HepG2 (cell line): ENCODE measurements at regions not wholly inside any gene's neighbourhood (a gene's known extent, or its start where the extent isn't known, plus 50 kb on each side); places are given as distances from the start of the nearest gene placed in this dataset.

Source experiments
- ATAC-seq: fragments of 200-7000 bp; cut with Tn5 transposase; 3 replicates; pipeline ENCODE4 v1.9.1; 2020; ENCODE audit warnings: mild to moderate bottlenecking, moderate library complexity
- BruUV-seq: library from RNA; stranded (reverse); fragments of 400-500 nt; replicated peaks from 2 replicates; lab custom pipeline; 2021; lab: Mats Ljungman, UMichigan
- CTCF ChIA-PET: fragments of 300-600 bp; formaldehyde crosslinking; extraction: SDS; loops from one replicate; lab custom pipeline; 2021; ENCODE audit warnings: low total read pairs, inconsistent platforms, low intra/inter-chr PET ratio; lab: Yijun Ruan, JAX
- POLR2A ChIA-PET: fragments of 350-600 bp; sonication (Branson Sonifier 250); formaldehyde crosslinking; loops from one replicate; lab custom pipeline; 2020; ENCODE audit warnings: antibody characterized with exemption, inconsistent platforms; lab: Yijun Ruan, JAX
- DNase-seq: peaks from one replicate; pipeline ENCODE4 v3.0.0-alpha.2; 2015; ENCODE audit warnings: low spot score
- FAIRE-seq: peaks from 3 replicates; lab custom pipeline; 2011; peaks lifted over from hg19 to GRCh38; lab: Jason Lieb, UNC
- H2AFZ ChIP-seq: one replicate; pipeline ENCODE4 v1.6.1; 2011; ENCODE audit warnings: low read length, inconsistent platforms
- H3K27ac ChIP-seq: fragments of 300-600 bp; 3 replicates; pipeline ENCODE4 v1.8.0; 2011; ENCODE audit warnings: mixed run types, mild to moderate bottlenecking, mixed read lengths, low read length, inconsistent platforms; ENCODE audit not compliant: insufficient read depth; ENCODE audit errors: extremely low read length
- H3K27me3 ChIP-seq, 2 experiments: fragments of 200-600 bp in 1 of 2; 2 replicates in 1 of 2; 3 replicates in 1 of 2; pipeline versions ENCODE4 v1.6.0 to v1.8.0; 2011; ENCODE audit warnings: low read length in 2 of 2, mild to moderate bottlenecking in 2 of 2, moderate library complexity in 2 of 2, inconsistent platforms in 1 of 2; ENCODE audit not compliant: insufficient read depth in 2 of 2, control insufficient read depth in 1 of 2
- H3K36me3 ChIP-seq, 2 experiments: fragments of 200-600 bp in 1 of 2; replicated peaks in 1 of 2; 2 replicates in 1 of 2; 3 replicates in 1 of 2; pipeline versions ENCODE4 v1.5.1 to v1.8.0; 2011; ENCODE audit warnings: low read length in 2 of 2, inconsistent platforms in 1 of 2; ENCODE audit not compliant: insufficient read depth in 2 of 2, control insufficient read depth in 1 of 2
- H3K4me1 ChIP-seq: 2 replicates; pipeline ENCODE4 v1.5.1; 2012; ENCODE audit warnings: low read length, inconsistent platforms; ENCODE audit not compliant: insufficient read depth
- H3K4me2 ChIP-seq: 2 replicates; pipeline ENCODE4 v1.6.0; 2011; ENCODE audit warnings: low read depth, low read length, inconsistent platforms
- H3K4me3 ChIP-seq, 3 experiments: fragments of 200-600 bp in 1 of 3; sonication (generic), shearing (Covaris generic) in 1 of 3; replicated peaks in 1 of 3; 2 replicates each; pipeline ENCODE4 v1.5.1; 2011 to 2016; ENCODE audit warnings: low read length in 3 of 3, inconsistent platforms in 2 of 3, low read depth in 2 of 3, mild to moderate bottlenecking in 2 of 3, control low read depth in 1 of 3, mixed read lengths in 1 of 3; ENCODE audit not compliant: insufficient read depth in 1 of 3
- H3K79me2 ChIP-seq: one replicate; pipeline ENCODE4 v1.6.1; 2011; ENCODE audit warnings: low read length, inconsistent platforms; ENCODE audit not compliant: insufficient read depth
- H3K9ac ChIP-seq: 2 replicates; pipeline ENCODE4 v1.6.0; 2011; ENCODE audit warnings: mild to moderate bottlenecking, low read depth, low read length, inconsistent platforms; ENCODE audit not compliant: insufficient read depth
- H3K9me3 ChIP-seq: 2 replicates; pipeline ENCODE4 v1.5.1; 2012; ENCODE audit warnings: mild to moderate bottlenecking, low read length
- H4K20me1 ChIP-seq: 2 replicates; pipeline ENCODE4 v1.6.0; 2011; ENCODE audit warnings: inconsistent platforms, mild to moderate bottlenecking, low read length, moderate library complexity; ENCODE audit not compliant: insufficient read depth
- DNMT1 ChIP-seq: sonication (generic); formaldehyde crosslinking; IDR thresholded peaks from 2 replicates; pipeline ENCODE4 v1.5.1; 2020; ENCODE audit warnings: mild to moderate bottlenecking, missing genetic modification reagents
- KLF16 ChIP-seq, 2 experiments: sonication (generic) in 1 of 2; formaldehyde crosslinking in 1 of 2; IDR thresholded peaks; 2 replicates each; pipeline versions ENCODE4 v1.6.1 to v1.8.0; 2016 to 2023; ENCODE audit warnings: missing genetic modification reagents in 2 of 2, missing compliant biosample characterization in 1 of 2
- MIER2 ChIP-seq: IDR thresholded peaks from 2 replicates; pipeline ENCODE4 v1.6.1; 2016; ENCODE audit warnings: missing biosample characterization, missing genetic modification reagents
- RXRA ChIP-seq: sonication (generic); formaldehyde crosslinking; IDR thresholded peaks from 2 replicates; pipeline ENCODE4 v1.5.1; 2020; ENCODE audit warnings: missing genetic modification reagents
- ZBTB7A ChIP-seq: sonication (generic); formaldehyde crosslinking; IDR thresholded peaks from 2 replicates; pipeline ENCODE4 v1.8.0; 2022; ENCODE audit warnings: mild to moderate bottlenecking, missing genetic modification reagents
- ZNF34 ChIP-seq: sonication (generic); formaldehyde crosslinking; IDR thresholded peaks from 2 replicates; pipeline ENCODE4 v1.4.0; 2020; ENCODE audit warnings: mild to moderate bottlenecking, missing genetic modification reagents, borderline replicate concordance
- ZNF383 ChIP-seq: sonication (generic); formaldehyde crosslinking; IDR thresholded peaks from 2 replicates; pipeline ENCODE4 v1.4.0; 2020; ENCODE audit warnings: missing genetic modification reagents, mild to moderate bottlenecking, borderline replicate concordance
- ZNF484 ChIP-seq: sonication (generic); formaldehyde crosslinking; IDR thresholded peaks from 2 replicates; pipeline ENCODE4 v1.5.1; 2020; ENCODE audit warnings: mild to moderate bottlenecking, low read depth, missing genetic modification reagents, borderline replicate concordance
- ZNF772 ChIP-seq: sonication (generic); formaldehyde crosslinking; IDR thresholded peaks from 2 replicates; pipeline ENCODE4 v1.5.0; 2020; ENCODE audit warnings: mild to moderate bottlenecking, missing genetic modification reagents
- WGBS: methylation state at CpG from one replicate; pipeline ENCODE4 v1.1.6; 2017; ENCODE audit warnings: low lambda C conversion rate; 5-methylcytosine and 5-hydroxymethylcytosine counted together
- in situ Hi-C: cut with HindIII; loops from 2 replicates; pipeline ENCODE4 v1.10.0; 2017; ENCODE audit warnings: low pct_unique_long_range_greater_than_20kb; ENCODE audit not compliant: extremely low pct_ligation_motif_present
- intact Hi-C: fragments of 100-400 bp; cut with micrococcal nuclease; formaldehyde crosslinking; loops from one replicate; pipeline ENCODE4 v1.10.0; 2022; ENCODE audit not compliant: unreplicated experiment
- TF ChIP-seq, protein P1 (sequence below): sonication (generic); IDR thresholded peaks from 2 replicates; pipeline ENCODE4 v1.6.1; 2016; ENCODE audit warnings: low read depth, borderline replicate concordance
- TF ChIP-seq, protein P2 (sequence below): sonication (generic); formaldehyde crosslinking; IDR thresholded peaks from 2 replicates; pipeline ENCODE4 v1.8.0; 2022; ENCODE audit warnings: missing genetic modification reagents, mild to moderate bottlenecking, moderate library complexity, borderline replicate concordance
- TF ChIP-seq, protein P3 (sequence below): sonication (generic); formaldehyde crosslinking; IDR thresholded peaks from 2 replicates; pipeline ENCODE4 v1.4.0; 2020; ENCODE audit warnings: mild to moderate bottlenecking, missing genetic modification reagents

DNA sequence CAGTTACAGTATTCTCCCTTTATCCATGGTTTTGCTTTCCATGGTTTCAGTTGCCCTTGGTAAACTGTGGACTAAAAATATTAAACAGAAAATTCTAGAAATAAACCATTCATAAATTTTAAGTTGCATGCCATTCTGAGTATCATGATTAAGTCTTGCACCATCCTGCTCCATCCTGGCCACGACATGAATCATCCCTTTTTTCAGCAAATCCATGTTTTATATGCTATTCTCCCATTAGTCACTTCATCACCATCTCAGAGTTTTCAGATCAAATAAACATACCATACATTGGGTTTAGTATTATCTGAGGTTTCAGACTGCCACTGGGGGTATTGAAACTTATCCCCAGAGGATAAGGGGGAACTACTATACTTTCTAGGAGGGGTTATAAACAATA is 234.4 kb upstream of the ATP10B start:
- no peaks in the 10 kb centered on the region for H3K79me2 ChIP-seq
- in situ Hi-C loops, result no loop called here
- H3K9ac ChIP-seq, result no peak overlapping the region
- no TSS peak for BruUV-seq
- ChIA-PET POLR2A (no interaction called here), CTCF (no interaction called here)
- H3K4me2 ChIP-seq, result no peak overlapping the region
- ATAC-seq (no peak), FAIRE-seq (no peak), DNase-seq (no peak)
- no peaks in the 10 kb centered on the region for H3K4me1 ChIP-seq
- WGBS, result 0% methylated on average over 1 of the region's 1 CpG
- intact Hi-C loops, result no loop called here
- no peak overlapping the region for H3K4me3 ChIP-seq
- H3K36me3 ChIP-seq, result no peaks in the 10 kb centered on the region
- TF ChIP-seq DNMT1, result no peak
- TF ChIP-seq, protein P1, sequence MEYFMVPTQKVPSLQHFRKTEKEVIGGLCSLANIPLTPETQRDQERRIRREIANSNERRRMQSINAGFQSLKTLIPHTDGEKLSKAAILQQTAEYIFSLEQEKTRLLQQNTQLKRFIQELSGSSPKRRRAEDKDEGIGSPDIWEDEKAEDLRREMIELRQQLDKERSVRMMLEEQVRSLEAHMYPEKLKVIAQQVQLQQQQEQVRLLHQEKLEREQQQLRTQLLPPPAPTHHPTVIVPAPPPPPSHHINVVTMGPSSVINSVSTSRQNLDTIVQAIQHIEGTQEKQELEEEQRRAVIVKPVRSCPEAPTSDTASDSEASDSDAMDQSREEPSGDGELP, result no peak
- H4K20me1 ChIP-seq, result no peaks in the 10 kb centered on the region
- no peak overlapping the region for H3K27ac ChIP-seq
- no peaks in the 10 kb centered on the region for H3K9me3 ChIP-seq
- no peaks in the 10 kb centered on the region for H3K27me3 ChIP-seq
- H2AFZ ChIP-seq, result no peak overlapping the region

DNA sequence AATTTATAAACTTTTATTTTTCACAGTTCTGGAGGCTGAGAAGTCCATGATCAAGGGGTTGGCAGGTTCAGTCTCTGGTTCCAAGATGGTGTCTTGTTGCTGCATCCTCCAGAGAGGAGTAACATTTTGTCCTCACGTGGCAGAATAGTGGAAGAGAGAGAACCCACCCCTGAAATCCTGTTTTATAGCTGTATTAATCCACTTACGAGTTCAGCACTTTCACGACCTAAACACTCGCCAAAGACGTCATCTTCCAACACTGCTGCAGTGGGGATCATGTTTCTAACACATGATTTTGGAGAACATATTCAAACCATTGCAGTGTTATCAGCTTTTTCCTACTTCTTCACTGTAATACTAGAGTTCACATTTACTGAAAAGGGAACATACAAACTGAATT is 233.0 kb upstream of the ATP10B start:
- intact Hi-C loops, result no loop called here
- ATAC-seq, result no peak
- H3K27me3 ChIP-seq, result no peaks in the 10 kb centered on the region

More for the DNA sequence above, 233.0 kb upstream of the ATP10B start:
- Histone ChIP-seq H3K27ac (no peak overlapping the region), H3K4me3 (no peak overlapping the region), H3K9ac (no peak overlapping the region), H4K20me1 (no peaks in the 10 kb centered on the region), H3K9me3 (no peaks in the 10 kb centered on the region), H3K4me1 (no peaks in the 10 kb centered on the region), H2AFZ (no peak overlapping the region), H3K4me2 (no peak overlapping the region), H3K79me2 (no peaks in the 10 kb centered on the region), H3K36me3 (no peaks in the 10 kb centered on the region)
- CTCF ChIA-PET, result no interaction called here
- no TSS peak for BruUV-seq
- no peak for FAIRE-seq
- 1% methylated on average over 5 of the region's 5 CpGs for WGBS
- TF ChIP-seq ZNF383 (CRISPR knock-in tag), result no peak
- TF ChIP-seq ZNF484 (CRISPR knock-in tag), result no peak
- TF ChIP-seq RXRA (CRISPR knock-in tag), result no peak
- no peak for TF ChIP-seq KLF16 (CRISPR knock-in tag; IDR thresholded peaks at IDR 0.05)
- TF ChIP-seq MIER2 (CRISPR knock-in tag), result no peak
- TF ChIP-seq, protein P2, sequence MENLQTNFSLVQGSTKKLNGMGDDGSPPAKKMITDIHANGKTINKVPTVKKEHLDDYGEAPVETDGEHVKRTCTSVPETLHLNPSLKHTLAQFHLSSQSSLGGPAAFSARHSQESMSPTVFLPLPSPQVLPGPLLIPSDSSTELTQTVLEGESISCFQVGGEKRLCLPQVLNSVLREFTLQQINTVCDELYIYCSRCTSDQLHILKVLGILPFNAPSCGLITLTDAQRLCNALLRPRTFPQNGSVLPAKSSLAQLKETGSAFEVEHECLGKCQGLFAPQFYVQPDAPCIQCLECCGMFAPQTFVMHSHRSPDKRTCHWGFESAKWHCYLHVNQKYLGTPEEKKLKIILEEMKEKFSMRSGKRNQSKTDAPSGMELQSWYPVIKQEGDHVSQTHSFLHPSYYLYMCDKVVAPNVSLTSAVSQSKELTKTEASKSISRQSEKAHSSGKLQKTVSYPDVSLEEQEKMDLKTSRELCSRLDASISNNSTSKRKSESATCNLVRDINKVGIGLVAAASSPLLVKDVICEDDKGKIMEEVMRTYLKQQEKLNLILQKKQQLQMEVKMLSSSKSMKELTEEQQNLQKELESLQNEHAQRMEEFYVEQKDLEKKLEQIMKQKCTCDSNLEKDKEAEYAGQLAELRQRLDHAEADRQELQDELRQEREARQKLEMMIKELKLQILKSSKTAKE (CRISPR knock-in tag), result no peak
- no peak for TF ChIP-seq ZNF772 (CRISPR knock-in tag)
- TF ChIP-seq, protein P3, sequence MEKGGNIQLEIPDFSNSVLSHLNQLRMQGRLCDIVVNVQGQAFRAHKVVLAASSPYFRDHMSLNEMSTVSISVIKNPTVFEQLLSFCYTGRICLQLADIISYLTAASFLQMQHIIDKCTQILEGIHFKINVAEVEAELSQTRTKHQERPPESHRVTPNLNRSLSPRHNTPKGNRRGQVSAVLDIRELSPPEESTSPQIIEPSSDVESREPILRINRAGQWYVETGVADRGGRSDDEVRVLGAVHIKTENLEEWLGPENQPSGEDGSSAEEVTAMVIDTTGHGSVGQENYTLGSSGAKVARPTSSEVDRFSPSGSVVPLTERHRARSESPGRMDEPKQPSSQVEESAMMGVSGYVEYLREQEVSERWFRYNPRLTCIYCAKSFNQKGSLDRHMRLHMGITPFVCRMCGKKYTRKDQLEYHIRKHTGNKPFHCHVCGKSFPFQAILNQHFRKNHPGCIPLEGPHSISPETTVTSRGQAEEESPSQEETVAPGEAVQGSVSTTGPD, result no peak
- no peak for TF ChIP-seq ZBTB7A
- TF ChIP-seq ZNF34 (CRISPR knock-in tag), result no peak
- no peak for DNase-seq
- in situ Hi-C loops, result no loop called here
- POLR2A ChIA-PET, result no interaction called here
